ENCODE measurements at regions not wholly inside any gene's neighbourhood (a gene's known extent, or its start where the extent isn't known, plus 50 kb on each side); places are given as distances from the start of the nearest gene placed in this dataset.

GRCh38 chr9:78707080-78707479, 410.2 kb downstream of the PSAT1 start:
- H3K4me1 ChIP-seq (replicated peaks in 1 of 4; ENCODE audit: control insufficient read depth in 3 of 4, insufficient read depth in 4 of 4, low read length in 3 of 4), result no peaks in the 10 kb centered on the region
- POLR2A ChIA-PET (ENCODE audit: partially characterized antibody), result no interaction called here
- FAIRE-seq, result no peak

More at GRCh38 chr9:78707080-78707479, 410.2 kb downstream of the PSAT1 start:
- Histone ChIP-seq H2BK5ac (ENCODE audit: low read depth, low read length) (no peak overlapping the region), H2BK12ac (ENCODE audit: low read depth, low read length) (no peak overlapping the region), H3K27ac (ENCODE audit: low read depth, low read length) (no peak overlapping the region), H3K23ac (ENCODE audit: insufficient read length) (no peak overlapping the region), H3K36me3 (ENCODE audit: control insufficient read depth in 2 of 4, insufficient read depth in 4 of 4, low read length in 3 of 4) (no peaks in the 10 kb centered on the region), H3K23me2 (ENCODE audit: low read depth, low read length) (no peaks in the 10 kb centered on the region), H2BK20ac (ENCODE audit: low read length) (no peak overlapping the region), H3K79me1 (ENCODE audit: low read depth, low read length) (no peaks in the 10 kb centered on the region), H2AFZ (ENCODE audit: low read length) (no peak overlapping the region), H3K4me2 (ENCODE audit: insufficient read depth in 1 of 2, low read depth in 2 of 2, low read length in 2 of 2) (no peak overlapping the region), H4K5ac (ENCODE audit: insufficient read length, low read depth, low read length) (no peak overlapping the region), H4K8ac (ENCODE audit: extremely low read depth, insufficient read depth, low read length) (no peak overlapping the region), H3K27me3 (replicated peaks in 1 of 4; ENCODE audit: control insufficient read depth in 3 of 4, extremely low read depth in 1 of 4, insufficient read depth in 3 of 4, low read length in 3 of 4) (no peaks in the 10 kb centered on the region), H2AK5ac (ENCODE audit: low read depth, low read length) (no peak overlapping the region), H3K9ac (replicated peaks in 1 of 4; ENCODE audit: extremely low read depth in 1 of 4, low read depth in 3 of 4, low read length in 3 of 4) (no peak overlapping the region), H4K91ac (replicated peaks; ENCODE audit: insufficient read length, low read length) (no peak overlapping the region), H3K79me2 (ENCODE audit: control insufficient read depth in 1 of 2, insufficient read depth in 2 of 2, low read length in 2 of 2) (no peaks in the 10 kb centered on the region), H3K4ac (replicated peaks; ENCODE audit: insufficient read length, low read depth, low read length) (no peak overlapping the region), H3K9me3 (ENCODE audit: insufficient read depth in 2 of 2, low read depth in 1 of 2, low read length in 1 of 2) (no peaks in the 10 kb centered on the region), H3K4me3 (ENCODE audit: extremely low read depth in 1 of 4, insufficient read depth in 2 of 4, low read depth in 3 of 4, low read length in 4 of 4) (no peak overlapping the region), H4K20me1 (replicated peaks in 1 of 2; ENCODE audit: control insufficient read depth in 1 of 2, insufficient read depth in 2 of 2, low read length in 2 of 2) (no peaks in the 10 kb centered on the region), H3K56ac (replicated peaks; ENCODE audit: insufficient read length, low read depth, low read length) (no peak overlapping the region), H2BK120ac (replicated peaks; ENCODE audit: low read depth, low read length) (no peak overlapping the region), H3K18ac (ENCODE audit: extremely low read depth, low read length) (no peak overlapping the region), H2BK15ac (ENCODE audit: low read length) (no peak overlapping the region), H3K14ac (ENCODE audit: insufficient read length) (no peak overlapping the region)
- CTCF ChIA-PET (ENCODE audit: partially characterized antibody), result no interaction called here
- WGBS, 2 experiments (ENCODE audit: extremely low coverage in 1 of 2, insufficient coverage in 1 of 2, insufficient read length in 1 of 2, insufficient replicate concordance in 2 of 2, low coverage in 1 of 2, low lambda C conversion rate in 2 of 2, missing lambda C conversion rate in 1 of 2), result 83% methylated on average over 3 of the region's 3 CpGs; no CpG with 5 or more reads in 1 of the 2 experiments
- TF ChIP-seq NANOG (IDR thresholded peaks at IDR 0.05; ENCODE audit: insufficient read depth, low read depth, low read length, poor library complexity, severe bottlenecking), result no peak
- TF ChIP-seq EP300 (IDR thresholded peaks at IDR 0.05; ENCODE audit: borderline replicate concordance in 1 of 2, low read depth in 2 of 2, low read length in 2 of 2), result no peak
- no peak for DNase-seq (ENCODE audit: low read depth in 1 of 2, low spot score in 2 of 2)
